ENCODE measurements at regions not wholly inside any gene's neighbourhood (a gene's known extent, or its start where the extent isn't known, plus 50 kb on each side); places are given as distances from the start of the nearest gene placed in this dataset.
"Not testable (repeated sequence)": the region's sequence is repeated elsewhere in the genome, so short reads cannot be mapped to it uniquely, and the experiment has no call there.

- no peaks in the 10 kb centered on the region for H3K4me1 ChIP-seq
- no peaks in the 10 kb centered on the region for H3K27me3 ChIP-seq
- intact Hi-C loops (cut with DNase I): no loop called here
- no peaks in the 10 kb centered on the region for H3K9me3 ChIP-seq
- no peak for DNase-seq (ENCODE audit: extremely low spot score in 2 of 2)
- TF ChIP-seq, protein P1, sequence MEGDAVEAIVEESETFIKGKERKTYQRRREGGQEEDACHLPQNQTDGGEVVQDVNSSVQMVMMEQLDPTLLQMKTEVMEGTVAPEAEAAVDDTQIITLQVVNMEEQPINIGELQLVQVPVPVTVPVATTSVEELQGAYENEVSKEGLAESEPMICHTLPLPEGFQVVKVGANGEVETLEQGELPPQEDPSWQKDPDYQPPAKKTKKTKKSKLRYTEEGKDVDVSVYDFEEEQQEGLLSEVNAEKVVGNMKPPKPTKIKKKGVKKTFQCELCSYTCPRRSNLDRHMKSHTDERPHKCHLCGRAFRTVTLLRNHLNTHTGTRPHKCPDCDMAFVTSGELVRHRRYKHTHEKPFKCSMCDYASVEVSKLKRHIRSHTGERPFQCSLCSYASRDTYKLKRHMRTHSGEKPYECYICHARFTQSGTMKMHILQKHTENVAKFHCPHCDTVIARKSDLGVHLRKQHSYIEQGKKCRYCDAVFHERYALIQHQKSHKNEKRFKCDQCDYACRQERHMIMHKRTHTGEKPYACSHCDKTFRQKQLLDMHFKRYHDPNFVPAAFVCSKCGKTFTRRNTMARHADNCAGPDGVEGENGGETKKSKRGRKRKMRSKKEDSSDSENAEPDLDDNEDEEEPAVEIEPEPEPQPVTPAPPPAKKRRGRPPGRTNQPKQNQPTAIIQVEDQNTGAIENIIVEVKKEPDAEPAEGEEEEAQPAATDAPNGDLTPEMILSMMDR (IDR thresholded peaks at IDR 0.05): no peak
- TF ChIP-seq POLR2AphosphoS5 (IDR thresholded peaks at IDR 0.05; ENCODE audit: insufficient read depth in 1 of 2, low read depth in 1 of 2) (no peak), POLR2A (IDR thresholded peaks at IDR 0.05) (no peak)
- no peaks in the 10 kb centered on the region for H3K36me3 ChIP-seq
- no peak overlapping the region for H3K27ac ChIP-seq
- no peak overlapping the region for H3K4me3 ChIP-seq
Observed at GRCh38 chr9:87371795-87372355, 125.8 kb upstream of the DAPK1 start.

GRCh38 chr9:87372356-87372851 is 125.3 kb upstream of the DAPK1 start:
- H3K4me1 ChIP-seq: no peaks in the 10 kb centered on the region
- TF ChIP-seq POLR2AphosphoS5 (IDR thresholded peaks at IDR 0.05; ENCODE audit: insufficient read depth in 1 of 2, low read depth in 1 of 2): no peak
- no peak for TF ChIP-seq POLR2A (IDR thresholded peaks at IDR 0.05)
- intact Hi-C loops (cut with DNase I): no loop called here

GRCh38 chr9:87374023-87374919 is 123.4 kb upstream of the DAPK1 start:
- DNase-seq (ENCODE audit: extremely low spot score in 2 of 2); intact Hi-C loops (cut with DNase I): not testable (repeated sequence)

More at GRCh38 chr9:87372356-87372851, 125.3 kb upstream of the DAPK1 start:
- no peaks in the 10 kb centered on the region for H3K36me3 ChIP-seq
- H3K27me3 ChIP-seq: no peaks in the 10 kb centered on the region
- H3K4me3 ChIP-seq: no peak overlapping the region
- H3K9me3 ChIP-seq: no peaks in the 10 kb centered on the region
- DNase-seq (ENCODE audit: extremely low spot score in 2 of 2): no peak
- no peak overlapping the region for H3K27ac ChIP-seq

DNA sequence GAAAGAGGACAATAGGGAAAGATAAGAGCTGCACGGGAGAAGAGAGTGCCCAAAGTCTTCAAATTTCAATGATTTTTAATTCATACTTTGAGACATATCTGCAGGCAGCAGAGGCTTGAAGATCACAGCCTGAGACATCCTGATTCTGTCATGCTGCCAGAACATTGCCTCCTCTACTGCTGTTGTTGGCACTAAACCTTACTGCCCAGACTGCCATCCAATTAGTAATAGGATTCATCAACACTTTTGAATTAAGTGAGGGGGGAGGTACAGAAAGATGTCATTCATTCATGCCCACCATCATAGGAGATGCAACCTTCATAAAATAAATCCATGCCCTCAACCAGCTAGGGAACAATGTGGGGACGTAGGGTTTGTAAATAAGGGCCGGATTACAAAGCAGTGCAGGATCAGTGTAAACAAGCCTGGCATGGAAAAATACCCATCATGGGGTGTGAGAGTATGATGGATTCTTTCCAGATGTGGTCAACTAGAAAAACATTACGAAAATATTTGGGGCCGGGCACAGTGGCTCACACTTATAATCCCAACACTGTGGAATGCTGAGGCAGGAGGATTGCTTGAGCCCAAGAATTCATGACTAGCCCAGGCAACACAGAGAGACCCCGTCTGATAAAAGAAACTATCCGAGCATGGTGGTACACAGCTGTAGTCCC is 122.1 kb upstream of the DAPK1 start:
- no peak for TF ChIP-seq POLR2A (IDR thresholded peaks at IDR 0.05)
- TF ChIP-seq, protein P1 (IDR thresholded peaks at IDR 0.05): no peak
- TF ChIP-seq POLR2AphosphoS5 (IDR thresholded peaks at IDR 0.05; ENCODE audit: insufficient read depth in 1 of 2, low read depth in 1 of 2): no peak
- intact Hi-C loops (cut with DNase I): no loop called here
- Histone ChIP-seq H3K9me3 (no peaks in the 10 kb centered on the region), H3K27me3 (no peaks in the 10 kb centered on the region), H3K4me3 (no peak overlapping the region), H3K4me1 (no peaks in the 10 kb centered on the region), H3K27ac (no peak overlapping the region), H3K36me3 (no peaks in the 10 kb centered on the region)
- DNase-seq (ENCODE audit: extremely low spot score in 2 of 2): no peak

More at GRCh38 chr9:87374023-87374919, 123.4 kb upstream of the DAPK1 start:
- H3K27ac ChIP-seq, H3K27me3 ChIP-seq, H3K36me3 ChIP-seq, H3K4me1 ChIP-seq, H3K9me3 ChIP-seq, H3K4me3 ChIP-seq: not testable (repeated sequence)

GRCh38 chr9:87378676-87379075 is 119.0 kb upstream of the DAPK1 start:
- Histone ChIP-seq H3K4me1 (no peaks in the 10 kb centered on the region), H3K36me3 (no peaks in the 10 kb centered on the region), H3K9me3 (no peaks in the 10 kb centered on the region), H3K4me3 (no peak overlapping the region), H3K27ac (no peak overlapping the region), H3K27me3 (no peaks in the 10 kb centered on the region)
- intact Hi-C loops (cut with DNase I): no loop called here
- TF ChIP-seq, protein P1 (IDR thresholded peaks at IDR 0.05): no peak
- TF ChIP-seq POLR2A (IDR thresholded peaks at IDR 0.05) (no peak), POLR2AphosphoS5 (IDR thresholded peaks at IDR 0.05; ENCODE audit: insufficient read depth in 1 of 2, low read depth in 1 of 2) (no peak)
- no peak for DNase-seq (ENCODE audit: extremely low spot score in 2 of 2)

Measured in vagina (tissue), 2 donors.